HG02798 (cell line): ENCODE measurements at regions not wholly inside any gene's neighbourhood (a gene's known extent, or its start where the extent isn't known, plus 50 kb on each side); places are given as distances from the start of the nearest gene placed in this dataset.

Experiments used
- ATAC-seq: cut with Tn5 transposase; IDR thresholded peaks from one replicate; pipeline ENCODE4 v1.9.1; 2021; ENCODE audit warnings: mild to moderate bottlenecking; ENCODE audit not compliant: unreplicated experiment, poor library complexity

- no peak for ATAC-seq
Measured at GRCh38 chr2:57828221-57828620, 218.4 kb upstream of the VRK2 start.

DNA sequence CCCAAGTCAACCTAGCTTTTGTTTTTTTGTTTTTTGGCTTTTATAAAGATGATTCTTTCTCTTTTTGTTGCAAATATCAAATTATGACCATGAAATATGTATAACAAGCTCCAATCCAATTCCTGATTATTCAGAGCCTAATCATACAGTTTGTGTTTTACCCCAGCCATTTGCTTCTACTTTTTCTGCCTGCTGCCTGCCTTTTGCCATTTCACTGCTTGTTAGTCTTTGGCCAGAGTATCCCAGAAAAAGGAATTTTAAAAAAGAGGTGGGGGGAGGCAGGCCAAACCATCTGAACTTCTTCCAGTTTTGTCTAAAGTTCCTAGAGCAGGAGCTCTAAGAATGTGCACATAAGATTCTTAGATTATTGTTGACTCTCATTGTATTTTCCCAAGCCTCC is 211.9 kb upstream of the VRK2 start:
- ATAC-seq = no peak

- no peak for ATAC-seq
Measured at GRCh38 chr2:57842531-57842930, 204.1 kb upstream of the VRK2 start.

DNA sequence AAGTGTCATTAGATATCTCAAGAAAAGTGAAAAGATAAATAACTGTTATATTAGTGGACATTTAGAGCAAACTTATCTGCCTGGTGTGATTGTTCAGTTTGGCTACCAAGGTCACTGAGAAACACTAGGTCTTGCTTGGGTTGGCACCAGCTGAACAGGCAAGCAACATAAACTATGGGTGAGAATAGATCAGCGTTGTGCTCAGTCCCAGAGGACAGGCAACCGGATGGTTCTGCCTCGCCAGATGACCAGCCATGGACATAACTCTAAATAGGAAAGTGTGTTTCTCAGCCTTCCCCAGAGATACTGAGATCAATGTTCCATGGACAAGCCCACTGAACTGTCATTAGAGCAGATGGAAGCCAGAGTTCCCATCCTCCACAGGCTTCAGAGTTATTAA is 203.4 kb upstream of the VRK2 start:
- no peak for ATAC-seq

DNA sequence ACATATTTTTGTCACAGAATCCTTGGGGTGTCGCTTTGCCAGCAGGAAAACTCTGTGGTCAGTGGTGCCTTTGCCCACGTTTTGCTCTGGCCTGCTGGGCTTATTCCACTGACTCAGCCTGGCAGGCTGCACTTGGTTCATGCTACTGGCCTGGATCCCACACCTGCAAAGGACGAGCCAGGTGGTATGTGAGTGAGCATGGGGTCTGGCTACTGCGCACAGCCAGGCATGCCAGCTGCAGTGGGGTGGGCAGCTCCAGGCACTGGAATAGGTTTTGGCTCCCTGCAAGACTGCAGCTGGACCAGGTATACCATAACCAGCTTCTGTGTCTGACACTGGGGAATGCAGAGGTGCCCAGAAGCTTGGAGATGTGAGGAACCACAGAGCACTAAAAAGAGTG is 197.9 kb upstream of the VRK2 start:
- ATAC-seq = no peak

GRCh38 chr2:57849843-57850242 is 196.8 kb upstream of the VRK2 start:
- no peak for ATAC-seq

DNA sequence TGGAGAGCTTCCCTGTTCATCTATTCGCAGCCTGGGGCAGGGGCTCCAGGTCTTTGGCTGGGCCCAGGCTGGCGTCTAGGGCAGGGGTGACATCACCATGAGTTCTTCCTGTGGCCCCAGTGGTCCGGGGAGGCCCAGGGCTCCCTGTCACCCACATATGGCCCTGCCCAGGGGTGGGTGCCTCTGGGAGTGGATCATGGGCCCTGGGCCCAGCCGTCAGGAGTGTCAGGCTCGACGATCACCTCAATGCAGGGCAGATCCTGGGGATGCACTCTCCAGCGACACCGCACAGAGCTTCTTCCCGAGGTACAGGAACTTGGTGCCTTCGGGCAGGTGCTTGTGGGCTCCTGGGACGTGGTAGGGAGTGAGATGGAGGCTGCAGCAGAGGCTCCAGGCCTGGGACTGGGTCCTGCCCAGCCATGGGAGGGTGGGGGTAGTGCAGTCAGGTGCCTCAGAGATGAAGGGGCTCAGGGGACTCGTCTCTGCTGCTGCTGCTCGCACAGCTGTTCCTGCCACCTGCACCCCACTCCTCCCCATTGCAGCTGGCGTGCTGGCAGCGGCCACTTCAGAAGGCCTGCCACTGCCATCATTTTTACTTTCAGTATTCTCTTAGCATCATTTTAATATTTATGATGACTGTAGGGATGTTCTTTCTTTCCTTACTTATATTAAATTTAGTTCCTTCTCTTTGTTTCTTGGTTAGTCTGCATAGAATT is 196.0 kb upstream of the VRK2 start:
- no peak for ATAC-seq

- ATAC-seq = no peak
Measured at GRCh38 chr2:57855212-57855611, 191.4 kb upstream of the VRK2 start.

DNA sequence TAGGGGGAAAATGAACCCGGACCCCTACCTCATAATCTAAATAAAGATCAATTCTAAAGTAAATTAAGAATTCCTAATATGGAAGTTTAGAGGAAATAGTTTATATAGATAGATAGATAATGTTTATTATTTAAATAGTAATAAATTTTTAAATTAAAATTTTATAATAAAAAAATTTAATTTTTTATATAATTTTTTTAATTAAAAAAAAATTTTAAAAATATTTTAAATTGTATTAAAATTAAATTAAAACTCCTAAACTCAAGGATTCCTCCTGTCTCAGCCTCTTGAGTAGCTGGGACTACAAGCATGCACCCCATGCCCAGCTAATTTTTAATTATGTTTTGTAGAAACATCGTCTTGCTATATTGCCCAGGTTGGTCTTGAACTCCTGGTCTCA is 186.9 kb upstream of the VRK2 start:
- no peak for ATAC-seq

DNA sequence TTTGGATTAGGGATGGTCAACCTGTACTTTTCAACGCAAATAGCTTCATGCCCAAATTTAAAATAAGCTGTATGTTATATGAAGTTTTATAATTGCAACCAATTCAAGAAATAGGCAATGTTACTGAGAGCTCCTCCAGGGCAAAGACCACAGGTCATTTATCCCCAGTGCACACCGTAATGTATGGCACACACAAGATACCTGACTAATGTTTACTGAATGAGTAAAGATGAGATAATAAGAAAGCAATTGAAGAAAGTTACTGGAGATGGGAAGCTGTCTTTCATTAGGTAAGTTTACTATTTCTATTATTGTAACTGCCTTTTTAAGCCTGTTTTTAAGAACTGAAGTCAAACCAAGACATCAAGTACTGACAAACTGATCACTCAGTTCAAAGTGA is 184.5 kb upstream of the VRK2 start:
- ATAC-seq = no peak

DNA sequence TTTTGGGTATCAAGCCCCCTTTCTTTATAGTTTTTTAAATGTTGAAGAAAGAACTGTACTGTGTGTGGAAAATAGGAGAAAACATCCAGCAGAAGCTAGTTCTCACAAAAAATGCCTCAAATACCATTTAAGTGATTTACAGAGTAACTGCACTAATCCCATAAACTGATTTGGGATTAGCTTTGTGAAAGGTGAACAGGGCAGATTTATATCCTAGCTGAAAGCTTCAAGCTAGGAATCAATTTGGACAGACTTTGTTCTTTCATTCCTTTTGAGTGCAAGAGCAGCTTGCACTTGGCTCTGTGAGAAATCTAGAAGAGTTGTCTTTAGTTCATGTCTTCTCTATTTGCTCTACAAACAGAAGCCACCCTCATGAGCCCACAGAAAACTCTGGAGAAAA is 183.9 kb upstream of the VRK2 start:
- ATAC-seq = no peak

GRCh38 chr2:57864926-57865325 is 181.7 kb upstream of the VRK2 start:
- no peak for ATAC-seq

DNA sequence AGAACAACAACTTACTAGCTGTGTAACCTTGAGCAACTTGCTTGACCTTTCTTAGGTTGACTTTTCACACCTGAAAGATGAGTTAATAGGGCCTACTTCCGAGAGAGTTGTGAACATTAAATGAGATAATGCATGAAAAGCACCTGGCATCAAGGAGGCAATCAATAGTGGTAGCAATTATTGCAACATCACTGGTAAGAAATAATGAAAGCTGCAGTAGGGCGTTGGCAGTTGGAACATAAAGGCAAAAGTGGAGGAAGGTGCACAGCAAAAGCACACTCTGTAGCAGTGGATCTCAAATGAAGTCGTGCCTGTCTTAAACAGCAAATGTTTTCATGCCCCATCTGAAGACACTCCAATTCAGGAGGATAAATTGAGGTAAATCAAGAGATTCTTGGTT is 178.9 kb upstream of the VRK2 start:
- no peak for ATAC-seq

- ATAC-seq = no peak
Measured at GRCh38 chr2:57868619-57869139, 177.9 kb upstream of the VRK2 start.

DNA sequence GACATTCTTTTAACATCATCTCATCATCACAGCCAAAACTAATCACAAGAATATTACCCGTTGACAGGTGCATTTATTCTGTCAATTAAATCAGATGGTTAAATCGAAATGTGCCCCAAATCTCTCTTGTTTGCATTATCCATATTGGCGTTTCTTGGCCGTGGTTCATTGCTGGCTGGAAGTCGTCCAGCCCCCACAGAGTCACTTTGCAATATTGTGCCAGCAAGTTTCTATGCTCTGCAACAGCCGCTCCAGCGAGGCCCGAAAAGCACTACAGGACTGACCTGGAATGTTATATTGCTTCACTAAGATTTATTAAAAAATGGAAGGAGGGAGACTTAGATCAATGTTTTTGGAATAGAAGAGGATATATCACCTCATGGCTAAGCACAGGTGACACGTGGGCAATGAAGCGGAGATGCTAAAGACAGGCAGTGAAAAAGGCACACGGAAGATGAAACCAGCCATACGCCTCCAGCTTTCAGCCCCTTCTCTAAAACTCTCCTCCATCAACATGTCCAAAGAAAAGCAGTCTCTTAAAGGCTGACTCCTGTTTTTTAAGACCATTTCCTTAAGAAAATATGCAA is 176.8 kb upstream of the VRK2 start:
- ATAC-seq = no peak

GRCh38 chr2:57876313-57876712 is 170.3 kb upstream of the VRK2 start:
- peak; percentile 45 for ATAC-seq

- ATAC-seq = no peak
Measured at GRCh38 chr2:57877811-57878170, 168.8 kb upstream of the VRK2 start.

- ATAC-seq = no peak
Measured at GRCh38 chr2:57878171-57878865, 168.3 kb upstream of the VRK2 start.

DNA sequence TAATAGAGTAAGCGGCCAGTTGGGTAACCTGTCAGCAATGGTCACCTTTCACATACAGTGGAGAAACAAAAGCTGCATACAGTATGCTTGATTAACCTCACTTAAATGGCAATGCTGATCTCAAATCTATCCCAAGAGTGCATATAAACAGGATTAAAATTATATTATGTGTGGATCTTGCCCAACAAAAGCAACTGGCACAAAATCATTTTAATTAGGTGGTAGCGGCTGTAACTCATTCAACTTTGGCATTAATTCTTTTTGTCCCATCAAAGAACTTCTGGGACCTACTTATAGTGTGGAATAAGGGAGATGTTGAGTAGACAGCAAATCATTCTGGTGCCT is 167.8 kb upstream of the VRK2 start:
- ATAC-seq = no peak

GRCh38 chr2:57880446-57880845 is 166.2 kb upstream of the VRK2 start:
- ATAC-seq = no peak

DNA sequence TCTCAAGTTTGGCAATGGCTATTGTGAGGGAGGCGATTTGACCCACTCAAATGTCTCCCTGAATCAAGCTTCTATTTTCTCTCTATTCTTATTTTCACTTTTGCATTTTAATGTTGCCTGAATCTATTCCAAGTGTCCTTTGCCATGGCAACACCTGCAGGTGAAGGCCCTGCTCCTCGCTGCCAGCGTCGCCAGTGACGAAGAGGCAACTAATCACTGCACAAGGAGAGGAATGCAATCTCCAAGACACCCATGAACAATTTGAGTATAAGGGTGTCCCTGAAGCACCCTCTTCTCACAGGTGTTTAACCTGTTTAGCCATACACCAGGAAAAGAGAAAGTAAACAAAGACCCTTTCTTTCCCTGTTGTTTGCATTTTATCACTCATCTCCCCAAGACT is 165.6 kb upstream of the VRK2 start:
- no peak for ATAC-seq
